ENCODE measurements at regions not wholly inside any gene's neighbourhood (a gene's known extent, or its start where the extent isn't known, plus 50 kb on each side); places are given as distances from the start of the nearest gene placed in this dataset.

GRCh38 chrX:120793098-120793497, 82.6 kb downstream of the CT47B1 start:
- no peak overlapping the region for H3K27ac Mint-ChIP-seq
- peaks cover 8% of the 10 kb centered on the region for H3K9me3 Mint-ChIP-seq
- no peak overlapping the region for H3K4me3 Mint-ChIP-seq
- H3K27me3 Mint-ChIP-seq (ENCODE audit: low read depth, poor library complexity) = peaks cover 2% of the 10 kb centered on the region
- no peak for DNase-seq
- no peaks in the 10 kb centered on the region for H3K36me3 Mint-ChIP-seq (ENCODE audit: low read depth)
- H3K4me1 Mint-ChIP-seq = peaks cover 7% of the 10 kb centered on the region
- no peak for TF ChIP-seq CTCF (IDR thresholded peaks at IDR 0.05)

DNA sequence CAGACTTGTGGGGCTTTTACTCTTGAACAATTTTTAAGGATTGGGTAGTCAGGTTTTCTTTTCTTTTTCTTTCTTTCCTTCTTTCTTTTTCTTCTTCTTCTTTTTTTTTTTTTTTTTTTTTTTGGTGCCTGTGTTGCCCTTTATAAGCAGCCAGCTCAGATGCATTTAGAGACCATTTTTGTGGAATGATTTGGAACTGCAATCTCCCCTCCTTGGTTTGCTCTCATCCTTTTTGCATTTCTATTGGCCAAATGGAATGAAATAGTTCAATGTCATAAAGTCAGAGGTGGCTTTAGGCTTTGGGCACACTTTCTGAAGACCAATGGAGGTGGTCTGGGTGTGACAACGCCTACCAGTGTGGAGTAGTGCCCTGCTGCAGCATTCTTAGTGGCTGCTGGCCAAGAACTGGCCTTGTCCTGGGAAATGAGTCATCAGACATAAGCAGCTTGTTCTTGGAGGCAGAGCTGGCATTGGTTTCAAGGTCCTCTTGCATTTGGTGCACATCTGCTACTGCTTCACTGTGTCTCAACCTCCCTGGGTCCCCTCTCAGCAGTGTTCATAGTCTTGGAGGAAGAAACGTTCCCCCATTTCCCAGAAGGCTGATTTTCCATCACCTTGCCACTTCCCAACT, 84.5 kb downstream of the CT47B1 start:
- TF ChIP-seq CTCF (IDR thresholded peaks at IDR 0.05) = no peak
- H3K36me3 Mint-ChIP-seq (ENCODE audit: low read depth) = no peaks in the 10 kb centered on the region
- DNase-seq = no peak
- peaks cover 7% of the 10 kb centered on the region for H3K4me1 Mint-ChIP-seq
- peaks cover 17% of the 10 kb centered on the region for H3K9me3 Mint-ChIP-seq
- no peak overlapping the region for H3K4me3 Mint-ChIP-seq
- no peak overlapping the region for H3K27ac Mint-ChIP-seq
- H3K27me3 Mint-ChIP-seq (ENCODE audit: low read depth, poor library complexity) = peaks cover 2% of the 10 kb centered on the region

GRCh38 chrX:120790552-120790951, 85.1 kb downstream of the CT47B1 start:
- no peak for DNase-seq
- peaks cover 2% of the 10 kb centered on the region for H3K27me3 Mint-ChIP-seq (ENCODE audit: low read depth, poor library complexity)
- H3K27ac Mint-ChIP-seq = no peak overlapping the region
- TF ChIP-seq CTCF (IDR thresholded peaks at IDR 0.05) = no peak
- H3K36me3 Mint-ChIP-seq (ENCODE audit: low read depth) = no peaks in the 10 kb centered on the region
- peaks cover 7% of the 10 kb centered on the region for H3K4me1 Mint-ChIP-seq
- peaks cover 17% of the 10 kb centered on the region for H3K9me3 Mint-ChIP-seq
- no peak overlapping the region for H3K4me3 Mint-ChIP-seq

GRCh38 chrX:120790118-120790517, 85.5 kb downstream of the CT47B1 start:
- H3K4me1 Mint-ChIP-seq = peaks cover 7% of the 10 kb centered on the region
- peak; percentile 72 for TF ChIP-seq CTCF (IDR thresholded peaks at IDR 0.05)
- no peak overlapping the region for H3K27ac Mint-ChIP-seq
- peaks cover 2% of the 10 kb centered on the region for H3K27me3 Mint-ChIP-seq (ENCODE audit: low read depth, poor library complexity)
- peaks cover 21% of the 10 kb centered on the region for H3K9me3 Mint-ChIP-seq
- H3K36me3 Mint-ChIP-seq (ENCODE audit: low read depth) = no peaks in the 10 kb centered on the region
- DNase-seq = peak; percentile 23
- H3K4me3 Mint-ChIP-seq = no peak overlapping the region

DNA sequence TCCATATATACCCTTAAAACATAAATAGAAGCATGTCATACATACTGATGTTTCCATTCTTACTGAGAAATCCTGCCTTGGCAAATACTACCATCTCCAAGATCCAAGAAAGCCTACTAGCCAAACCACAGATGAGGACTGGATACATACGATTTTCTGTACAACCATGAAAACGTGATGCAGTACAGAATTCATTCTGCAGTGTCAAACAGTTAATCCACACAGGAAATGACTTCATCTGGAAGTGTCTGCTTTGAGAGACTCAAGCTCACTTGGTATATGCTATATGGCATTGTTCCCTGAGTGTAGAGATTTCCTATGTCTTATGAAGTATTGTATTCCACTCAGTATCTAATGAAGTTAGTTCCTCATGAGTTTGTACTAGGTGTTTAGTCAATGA, 94.3 kb downstream of the CT47B1 start:
- H3K27me3 Mint-ChIP-seq (ENCODE audit: low read depth, poor library complexity) = no peaks in the 10 kb centered on the region
- no peak overlapping the region for H3K27ac Mint-ChIP-seq
- no peaks in the 10 kb centered on the region for H3K4me1 Mint-ChIP-seq
- no peaks in the 10 kb centered on the region for H3K36me3 Mint-ChIP-seq (ENCODE audit: low read depth)
- H3K4me3 Mint-ChIP-seq = no peak overlapping the region
- DNase-seq = no peak
- H3K9me3 Mint-ChIP-seq = peaks cover 18% of the 10 kb centered on the region
- no peak for TF ChIP-seq CTCF (IDR thresholded peaks at IDR 0.05)

GRCh38 chrX:120775959-120776358, 99.7 kb downstream of the CT47B1 start:
- no peaks in the 10 kb centered on the region for H3K4me1 Mint-ChIP-seq
- H3K27ac Mint-ChIP-seq = no peak overlapping the region

More at GRCh38 chrX:120775959-120776358, 99.7 kb downstream of the CT47B1 start:
- DNase-seq = no peak
- Mint-ChIP-seq H3K4me3 (no peak overlapping the region), H3K36me3 (ENCODE audit: low read depth) (no peaks in the 10 kb centered on the region), H3K27me3 (ENCODE audit: low read depth, poor library complexity) (no peaks in the 10 kb centered on the region), H3K9me3 (peaks cover 17% of the 10 kb centered on the region)
- TF ChIP-seq CTCF (IDR thresholded peaks at IDR 0.05) = no peak

Data from nephron progenitor cell (in vitro differentiated cells).